Right lobe of liver (tissue), 6 donors: ENCODE measurements at regions not wholly inside any gene's neighbourhood (a gene's known extent, or its start where the extent isn't known, plus 50 kb on each side); places are given as distances from the start of the nearest gene placed in this dataset.

Source experiments
- ATAC-seq, 4 donors: fragments of 200-7000 bp; cut with Tn5 transposase; one replicate each; pipeline ENCODE4 v1.9.1; 2020; ENCODE audit warnings: mild to moderate bottlenecking in 4 of 4, moderate library complexity in 4 of 4
- DNase-seq, 3 donors: peaks; one replicate each; pipeline ENCODE4 v3.0.0-alpha.2; 2020
- H3K27ac ChIP-seq, 3 donors: fragments of 200-600 bp; one replicate each; pipeline ENCODE4 v1.8.0; 2022
- H3K27me3 ChIP-seq, 2 donors: fragments of 200-600 bp; one replicate each; pipeline ENCODE4 v1.8.0; 2022
- H3K36me3 ChIP-seq, 4 donors: fragments of 200-600 bp; sonication (generic) in 1 of 4; one replicate each; pipeline versions ENCODE4 v1.5.1 to v1.8.0; 2017 to 2022; ENCODE audit warnings: control low read depth in 1 of 4
- H3K4me1 ChIP-seq, 4 donors: fragments of 200-600 bp; sonication (generic) in 1 of 4; one replicate each; pipeline versions ENCODE4 v1.5.1 to v1.8.0; 2017 to 2022; ENCODE audit warnings: control low read depth in 1 of 4
- H3K4me3 ChIP-seq, 3 donors: fragments of 200-600 bp; one replicate each; pipeline ENCODE4 v1.8.0; 2022
- H3K9me3 ChIP-seq, 4 donors: fragments of 200-600 bp; sonication (generic) in 1 of 4; one replicate each; pipeline versions ENCODE4 v1.5.1 to v1.8.0; 2017 to 2022; ENCODE audit warnings: control low read depth in 1 of 4
- CTCF ChIP-seq, 4 donors: fragments of 200-600 bp in 3 of 4; fragments of 450-650 bp in 1 of 4; IDR thresholded peaks; one replicate each; pipeline versions ENCODE4 v1.5.1 to v1.8.0; 2016 to 2022; ENCODE audit warnings: antibody characterized with exemption in 4 of 4, mild to moderate bottlenecking in 2 of 4
- POLR2A ChIP-seq: fragments of 450-650 bp; IDR thresholded peaks from one replicate; pipeline ENCODE4 v1.6.1; 2017; ENCODE audit warnings: antibody characterized with exemption, mild to moderate bottlenecking
- WGBS: methylation state at CpG from one replicate; pipeline ENCODE4 v1.1.6; 2018; ENCODE audit warnings: low coverage, low lambda C conversion rate; ENCODE audit not compliant: insufficient coverage; ENCODE audit errors: missing lambda C conversion rate; 5-methylcytosine and 5-hydroxymethylcytosine counted together
- intact Hi-C, 2 donors: fragments of 100-400 bp; cut with DNase I; formaldehyde crosslinking; loops; one replicate each; pipeline versions ENCODE4 v1.11.2 to v1.14.1; 2022
- donor health status: DM: no; HTN: yes; CAD: no.
- donor health status: DM: no; HTN: no; CAD: no.
- donor health status: DM: no; HTN: no; CAD: no.
- donor health status: DM: no; HTN: yes; CAD: no.
- donor health status: DM: no; HTN: yes; CAD: no.

GRCh38 chr15:94135486-94136147, 95.7 kb upstream of the MCTP2 start:
- 6% methylated on average over 1 of the region's 1 CpG for WGBS
- intact Hi-C loops = no loop called here
- H3K27ac ChIP-seq = no peak overlapping the region
- H3K9me3 ChIP-seq = no peaks in the 10 kb centered on the region
- ATAC-seq (no peak), DNase-seq (no peak)
- no peaks in the 10 kb centered on the region for H3K36me3 ChIP-seq
- no peak for TF ChIP-seq POLR2A
- TF ChIP-seq CTCF (IDR thresholded peaks at IDR 0.05) = no peak
- no peak overlapping the region for H3K4me3 ChIP-seq
- peaks cover 5 to 8% of the 10 kb centered on the region in 2 donors for H3K27me3 ChIP-seq
- no peaks in the 10 kb centered on the region for H3K4me1 ChIP-seq

- no peak for TF ChIP-seq POLR2A
- no peak for TF ChIP-seq CTCF (IDR thresholded peaks at IDR 0.05)
- Histone ChIP-seq H3K36me3 (no peaks in the 10 kb centered on the region), H3K4me3 (no peak overlapping the region), H3K27ac (no peak overlapping the region), H3K27me3 (peaks cover 0 to 12% of the 10 kb centered on the region in 2 donors), H3K9me3 (no peaks in the 10 kb centered on the region), H3K4me1 (no peaks in the 10 kb centered on the region)
- intact Hi-C loops = no loop called here
- no peak for DNase-seq
- no peak for ATAC-seq
These were observed 99.5 kb upstream of the MCTP2 start for GRCh38 chr15:94131875-94132274.

- Histone ChIP-seq H3K4me1 (no peaks in the 10 kb centered on the region), H3K27ac (no peak overlapping the region), H3K36me3 (no peaks in the 10 kb centered on the region), H3K27me3 (peaks cover 0 to 8% of the 10 kb centered on the region in 2 donors), H3K4me3 (no peak overlapping the region), H3K9me3 (no peaks in the 10 kb centered on the region)
- ATAC-seq (no peak), DNase-seq (no peak)
- intact Hi-C loops = no loop called here
- TF ChIP-seq CTCF (IDR thresholded peaks at IDR 0.05) (no peak), POLR2A (no peak)
- WGBS = 53% methylated on average over 4 of the region's 4 CpGs
These were observed 100.9 kb upstream of the MCTP2 start for GRCh38 chr15:94130504-94130903.

GRCh38 chr15:94127006-94127405, 104.4 kb upstream of the MCTP2 start:
- ATAC-seq = no peak
- 41% methylated on average over 3 of the region's 3 CpGs for WGBS

More at GRCh38 chr15:94127006-94127405, 104.4 kb upstream of the MCTP2 start:
- no peak for DNase-seq
- intact Hi-C loops = loop anchor here in 1 of 2 donors (10.0 kb wide), 1 partner anchor 1092 kb away; no protein-coding TSS in a partner anchor
- Histone ChIP-seq H3K4me3 (no peak overlapping the region), H3K9me3 (no peaks in the 10 kb centered on the region), H3K27ac (no peak overlapping the region), H3K36me3 (no peaks in the 10 kb centered on the region), H3K27me3 (peaks cover 0 to 4% of the 10 kb centered on the region in 2 donors), H3K4me1 (no peaks in the 10 kb centered on the region)
- TF ChIP-seq POLR2A (no peak), CTCF (IDR thresholded peaks at IDR 0.05) (no peak)
